GM12892 (cell line): ENCODE measurements at regions not wholly inside any gene's neighbourhood (a gene's known extent, or its start where the extent isn't known, plus 50 kb on each side); places are given as distances from the start of the nearest gene placed in this dataset.

Experiments
- POLR2A ChIP-seq: IDR thresholded peaks from 2 replicates; pipeline ENCODE4 v1.6.1; 2011; ENCODE audit warnings: low read depth, low read length, control low read depth
- POLR2AphosphoS5 ChIP-seq: IDR thresholded peaks from 2 replicates; pipeline ENCODE4 v1.6.1; 2011; ENCODE audit warnings: low read depth, low read length, control low read depth
- TAF1 ChIP-seq: IDR thresholded peaks from 2 replicates; pipeline ENCODE4 v1.6.1; 2011; ENCODE audit warnings: low read depth, mild to moderate bottlenecking, control low read depth, low read length, borderline replicate concordance

DNA sequence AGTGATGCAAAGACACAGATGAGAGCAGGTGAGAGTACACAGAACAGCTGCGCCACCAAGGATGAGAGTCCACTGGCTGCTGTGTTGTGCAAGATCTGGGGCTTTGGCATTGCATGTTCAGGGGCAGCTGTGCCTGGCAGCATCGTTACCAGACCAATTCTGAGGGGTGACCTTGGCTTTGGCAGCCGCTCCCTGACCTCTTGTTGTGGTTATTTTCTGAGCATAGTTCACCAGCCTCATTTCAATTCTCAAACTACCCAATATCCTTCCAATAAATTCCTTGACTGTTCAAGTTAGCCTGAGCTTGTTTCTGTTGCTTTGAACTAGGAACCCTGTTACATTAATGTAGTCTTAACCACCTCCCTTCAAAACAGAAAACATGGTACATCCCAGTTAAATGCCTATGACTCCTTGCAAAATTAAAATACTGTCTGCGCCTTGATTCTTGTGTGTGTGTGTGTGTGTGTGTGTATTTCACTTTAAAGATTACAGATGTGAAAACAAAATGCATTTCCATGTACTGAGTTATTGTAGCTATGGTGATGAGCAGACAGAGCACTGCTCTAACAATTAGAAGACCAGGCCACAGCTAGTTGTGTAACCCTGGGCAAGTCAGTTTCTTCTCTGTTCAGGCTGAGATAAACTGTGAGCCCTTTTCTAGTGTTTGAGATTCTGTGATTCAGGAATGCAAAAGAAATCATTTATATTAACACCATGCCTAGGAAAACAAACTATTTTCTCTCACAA, 106.3 kb upstream of the GUCA2B start:
- TF ChIP-seq POLR2A (no peak), POLR2AphosphoS5 (no peak), TAF1 (no peak)
